ENCODE measurements at regions not wholly inside any gene's neighbourhood (a gene's known extent, or its start where the extent isn't known, plus 50 kb on each side); places are given as distances from the start of the nearest gene placed in this dataset.

GRCh38 chr6:112796712-112797111 lies 449.6 kb downstream of the RFPL4B start:
- in situ Hi-C loops (cut with HindIII; ENCODE audit: low pct_ligation_motif_present, low sequenced_read_pairs): loop anchor here (25.0 kb wide), 1 partner anchor 1091 kb away; no protein-coding TSS in a partner anchor
- H3K27me3 ChIP-seq (replicated peaks): no peaks in the 10 kb centered on the region
- no peaks in the 10 kb centered on the region for H3K36me3 ChIP-seq (replicated peaks)
- DNase-seq: no peak
- TF ChIP-seq CTCF (IDR thresholded peaks at IDR 0.05; ENCODE audit: low read depth, low read length, missing control alignments): no peak
- H3K4me3 ChIP-seq (ENCODE audit: low read depth, low read length): no peak overlapping the region
- no peak overlapping the region for H3K27ac ChIP-seq

GRCh38 chr6:112799889-112800288 lies 452.8 kb downstream of the RFPL4B start:
- no peak overlapping the region for H3K4me3 ChIP-seq (ENCODE audit: low read depth, low read length)
- no peak for TF ChIP-seq CTCF (IDR thresholded peaks at IDR 0.05; ENCODE audit: low read depth, low read length, missing control alignments)
- no peaks in the 10 kb centered on the region for H3K36me3 ChIP-seq (replicated peaks)
- DNase-seq: no peak
- H3K27ac ChIP-seq: no peak overlapping the region
- in situ Hi-C loops (cut with HindIII; ENCODE audit: low pct_ligation_motif_present, low sequenced_read_pairs): loop anchor here (25.0 kb wide), 1 partner anchor 1087 kb away; no protein-coding TSS in a partner anchor
- H3K27me3 ChIP-seq (replicated peaks): no peaks in the 10 kb centered on the region

- Histone ChIP-seq H3K27ac (no peak overlapping the region), H3K36me3 (replicated peaks) (no peaks in the 10 kb centered on the region), H3K27me3 (replicated peaks) (no peaks in the 10 kb centered on the region), H3K4me3 (ENCODE audit: low read depth, low read length) (no peak overlapping the region)
- DNase-seq: no peak
- in situ Hi-C loops (cut with HindIII; ENCODE audit: low pct_ligation_motif_present, low sequenced_read_pairs): no loop called here
- TF ChIP-seq CTCF (IDR thresholded peaks at IDR 0.05; ENCODE audit: low read depth, low read length, missing control alignments): no peak
These were observed 453.3 kb downstream of the RFPL4B start for GRCh38 chr6:112800439-112800838.

- Histone ChIP-seq H3K36me3 (replicated peaks) (no peaks in the 10 kb centered on the region), H3K27me3 (replicated peaks) (no peaks in the 10 kb centered on the region), H3K4me3 (ENCODE audit: low read depth, low read length) (no peak overlapping the region), H3K27ac (no peak overlapping the region)
- TF ChIP-seq CTCF (IDR thresholded peaks at IDR 0.05; ENCODE audit: low read depth, low read length, missing control alignments): no peak
- in situ Hi-C loops (cut with HindIII; ENCODE audit: low pct_ligation_motif_present, low sequenced_read_pairs): no loop called here
- no peak for DNase-seq
These were observed 453.8 kb downstream of the RFPL4B start for GRCh38 chr6:112800916-112801315.

GRCh38 chr6:112801468-112802080 lies 454.4 kb downstream of the RFPL4B start:
- no peak for DNase-seq
- Histone ChIP-seq H3K27ac (peak overlapping the region; percentile 42), H3K27me3 (replicated peaks) (no peaks in the 10 kb centered on the region), H3K36me3 (replicated peaks) (no peaks in the 10 kb centered on the region), H3K4me3 (ENCODE audit: low read depth, low read length) (no peak overlapping the region)
- in situ Hi-C loops (cut with HindIII; ENCODE audit: low pct_ligation_motif_present, low sequenced_read_pairs): no loop called here
- TF ChIP-seq CTCF (IDR thresholded peaks at IDR 0.05; ENCODE audit: low read depth, low read length, missing control alignments): no peak

- no peaks in the 10 kb centered on the region for H3K27me3 ChIP-seq (replicated peaks)
- in situ Hi-C loops (cut with HindIII; ENCODE audit: low pct_ligation_motif_present, low sequenced_read_pairs): no loop called here
- peak; percentile 59 for DNase-seq
- H3K27ac ChIP-seq: peak overlapping the region; percentile 42
- H3K36me3 ChIP-seq (replicated peaks): no peaks in the 10 kb centered on the region
- H3K4me3 ChIP-seq (ENCODE audit: low read depth, low read length): no peak overlapping the region
- no peak for TF ChIP-seq CTCF (IDR thresholded peaks at IDR 0.05; ENCODE audit: low read depth, low read length, missing control alignments)
These were observed 455.0 kb downstream of the RFPL4B start for GRCh38 chr6:112802144-112802543.
